ENCODE measurements at regions not wholly inside any gene's neighbourhood (a gene's known extent, or its start where the extent isn't known, plus 50 kb on each side); places are given as distances from the start of the nearest gene placed in this dataset.

DNA sequence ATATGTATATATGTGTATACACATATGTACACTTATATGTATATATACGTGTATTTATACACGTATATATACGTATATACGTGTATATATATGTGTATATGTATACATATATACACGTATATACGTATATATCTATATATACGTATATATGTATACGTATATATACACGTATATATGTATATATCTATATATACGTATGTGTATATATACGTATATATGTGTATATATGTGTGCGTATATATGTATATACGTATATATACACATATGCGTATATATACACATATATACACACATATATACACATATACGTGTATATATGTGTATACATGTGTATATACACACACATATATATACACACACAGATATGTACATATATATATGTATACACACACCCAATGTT is 348.0 kb upstream of the LCORL start:
- TF ChIP-seq, protein P1, sequence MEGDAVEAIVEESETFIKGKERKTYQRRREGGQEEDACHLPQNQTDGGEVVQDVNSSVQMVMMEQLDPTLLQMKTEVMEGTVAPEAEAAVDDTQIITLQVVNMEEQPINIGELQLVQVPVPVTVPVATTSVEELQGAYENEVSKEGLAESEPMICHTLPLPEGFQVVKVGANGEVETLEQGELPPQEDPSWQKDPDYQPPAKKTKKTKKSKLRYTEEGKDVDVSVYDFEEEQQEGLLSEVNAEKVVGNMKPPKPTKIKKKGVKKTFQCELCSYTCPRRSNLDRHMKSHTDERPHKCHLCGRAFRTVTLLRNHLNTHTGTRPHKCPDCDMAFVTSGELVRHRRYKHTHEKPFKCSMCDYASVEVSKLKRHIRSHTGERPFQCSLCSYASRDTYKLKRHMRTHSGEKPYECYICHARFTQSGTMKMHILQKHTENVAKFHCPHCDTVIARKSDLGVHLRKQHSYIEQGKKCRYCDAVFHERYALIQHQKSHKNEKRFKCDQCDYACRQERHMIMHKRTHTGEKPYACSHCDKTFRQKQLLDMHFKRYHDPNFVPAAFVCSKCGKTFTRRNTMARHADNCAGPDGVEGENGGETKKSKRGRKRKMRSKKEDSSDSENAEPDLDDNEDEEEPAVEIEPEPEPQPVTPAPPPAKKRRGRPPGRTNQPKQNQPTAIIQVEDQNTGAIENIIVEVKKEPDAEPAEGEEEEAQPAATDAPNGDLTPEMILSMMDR (IDR thresholded peaks at IDR 0.05): no peak
- TF ChIP-seq TEAD4 (IDR thresholded peaks at IDR 0.05; ENCODE audit: borderline replicate concordance, insufficient read depth): no peak
- TF ChIP-seq, protein P2, sequence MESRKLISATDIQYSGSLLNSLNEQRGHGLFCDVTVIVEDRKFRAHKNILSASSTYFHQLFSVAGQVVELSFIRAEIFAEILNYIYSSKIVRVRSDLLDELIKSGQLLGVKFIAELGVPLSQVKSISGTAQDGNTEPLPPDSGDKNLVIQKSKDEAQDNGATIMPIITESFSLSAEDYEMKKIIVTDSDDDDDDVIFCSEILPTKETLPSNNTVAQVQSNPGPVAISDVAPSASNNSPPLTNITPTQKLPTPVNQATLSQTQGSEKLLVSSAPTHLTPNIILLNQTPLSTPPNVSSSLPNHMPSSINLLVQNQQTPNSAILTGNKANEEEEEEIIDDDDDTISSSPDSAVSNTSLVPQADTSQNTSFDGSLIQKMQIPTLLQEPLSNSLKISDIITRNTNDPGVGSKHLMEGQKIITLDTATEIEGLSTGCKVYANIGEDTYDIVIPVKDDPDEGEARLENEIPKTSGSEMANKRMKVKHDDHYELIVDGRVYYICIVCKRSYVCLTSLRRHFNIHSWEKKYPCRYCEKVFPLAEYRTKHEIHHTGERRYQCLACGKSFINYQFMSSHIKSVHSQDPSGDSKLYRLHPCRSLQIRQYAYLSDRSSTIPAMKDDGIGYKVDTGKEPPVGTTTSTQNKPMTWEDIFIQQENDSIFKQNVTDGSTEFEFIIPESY (IDR thresholded peaks at IDR 0.05; ENCODE audit: borderline replicate concordance, low read depth): no peak

Measured in SK-N-SH (cell line).